ENCODE measurements at regions not wholly inside any gene's neighbourhood (a gene's known extent, or its start where the extent isn't known, plus 50 kb on each side); places are given as distances from the start of the nearest gene placed in this dataset.

GRCh38 chrX:67353651-67354370, 190.0 kb upstream of the AR start:
- no peak for TF ChIP-seq CTCF (conservative IDR thresholded peaks at IDR 0.05; ENCODE audit: low read length)
- TF ChIP-seq EZH2phosphoT487 (IDR thresholded peaks at IDR 0.05; ENCODE audit: borderline replicate concordance, low read depth, low read length), result no peak

All from OCI-LY7 (cell line).